OCI-LY1 (cell line): ENCODE measurements at regions not wholly inside any gene's neighbourhood (a gene's known extent, or its start where the extent isn't known, plus 50 kb on each side); places are given as distances from the start of the nearest gene placed in this dataset.

Experiments used
- EZH2 ChIP-seq: fragments of 200-600 bp; sonication (generic), shearing (Covaris generic); IDR thresholded peaks from 2 replicates; pipeline ENCODE4 v1.8.0; 2017; ENCODE audit warnings: borderline replicate concordance, mixed run types, mild to moderate bottlenecking, antibody characterized with exemption, low read length, moderate library complexity, mixed read lengths
- TF ChIP-seq, protein P1 (sequence below): fragments of 200-600 bp; sonication (generic), shearing (Covaris generic); IDR thresholded peaks from 2 replicates; pipeline ENCODE4 v1.5.1; 2017; ENCODE audit warnings: mild to moderate bottlenecking, antibody characterized with exemption, low read length, moderate library complexity, mixed read lengths

DNA sequence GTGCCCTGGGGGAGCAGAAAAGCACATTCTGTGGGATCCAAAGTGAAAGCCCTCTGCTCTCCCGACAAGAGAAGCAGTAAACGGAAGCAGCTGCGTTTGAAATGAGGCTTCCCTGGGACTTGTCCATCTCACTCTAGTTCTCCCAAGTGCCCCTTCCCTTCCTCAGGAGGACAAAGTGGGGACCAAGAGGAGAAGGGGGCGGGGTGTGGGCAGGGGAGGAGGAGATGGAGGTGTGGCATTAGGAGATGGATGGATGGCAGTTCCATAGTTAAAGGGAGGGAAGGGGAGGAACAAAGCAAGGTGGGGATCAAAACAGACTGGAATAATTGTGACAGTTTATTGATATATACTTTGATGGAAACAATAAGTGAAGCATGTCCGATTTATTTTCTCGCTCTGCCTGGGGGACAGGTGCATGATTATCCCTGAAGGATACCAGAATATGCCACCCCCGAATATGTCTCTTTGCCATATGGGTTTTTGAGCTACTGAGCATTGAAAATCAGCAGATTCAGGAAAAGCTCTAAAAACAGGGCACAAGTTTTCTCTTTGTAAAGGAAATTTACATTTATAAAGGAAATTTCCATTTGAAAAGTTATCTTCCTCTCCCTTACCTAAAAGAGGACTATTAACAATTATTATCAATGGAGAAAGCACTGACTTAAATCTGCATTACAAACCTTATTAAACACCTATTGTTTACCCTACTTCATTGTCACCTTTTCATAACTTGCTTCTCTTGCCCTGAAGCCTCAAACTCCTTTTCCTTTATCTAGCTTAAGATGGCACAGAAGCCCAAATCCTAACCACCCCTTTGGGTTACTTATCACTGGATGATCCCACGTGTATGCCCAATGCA is 58.9 kb upstream of the DAZL start:
- TF ChIP-seq EZH2, result no peak
- TF ChIP-seq, protein P1, sequence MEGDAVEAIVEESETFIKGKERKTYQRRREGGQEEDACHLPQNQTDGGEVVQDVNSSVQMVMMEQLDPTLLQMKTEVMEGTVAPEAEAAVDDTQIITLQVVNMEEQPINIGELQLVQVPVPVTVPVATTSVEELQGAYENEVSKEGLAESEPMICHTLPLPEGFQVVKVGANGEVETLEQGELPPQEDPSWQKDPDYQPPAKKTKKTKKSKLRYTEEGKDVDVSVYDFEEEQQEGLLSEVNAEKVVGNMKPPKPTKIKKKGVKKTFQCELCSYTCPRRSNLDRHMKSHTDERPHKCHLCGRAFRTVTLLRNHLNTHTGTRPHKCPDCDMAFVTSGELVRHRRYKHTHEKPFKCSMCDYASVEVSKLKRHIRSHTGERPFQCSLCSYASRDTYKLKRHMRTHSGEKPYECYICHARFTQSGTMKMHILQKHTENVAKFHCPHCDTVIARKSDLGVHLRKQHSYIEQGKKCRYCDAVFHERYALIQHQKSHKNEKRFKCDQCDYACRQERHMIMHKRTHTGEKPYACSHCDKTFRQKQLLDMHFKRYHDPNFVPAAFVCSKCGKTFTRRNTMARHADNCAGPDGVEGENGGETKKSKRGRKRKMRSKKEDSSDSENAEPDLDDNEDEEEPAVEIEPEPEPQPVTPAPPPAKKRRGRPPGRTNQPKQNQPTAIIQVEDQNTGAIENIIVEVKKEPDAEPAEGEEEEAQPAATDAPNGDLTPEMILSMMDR, result no peak
